NT2/D1 (cell line): ENCODE measurements at regions not wholly inside any gene's neighbourhood (a gene's known extent, or its start where the extent isn't known, plus 50 kb on each side); places are given as distances from the start of the nearest gene placed in this dataset.

Source experiments
- DNase-seq: peaks from one replicate; pipeline ENCODE4 v3.0.0-alpha.2; 2011; ENCODE audit warnings: low read depth, low spot score
- H3K27me3 ChIP-seq: 2 replicates; pipeline ENCODE4 v1.6.0; 2011; ENCODE audit warnings: mild to moderate bottlenecking; ENCODE audit not compliant: insufficient read length, insufficient read depth
- H3K36me3 ChIP-seq: 2 replicates; pipeline ENCODE4 v1.6.1; 2011; ENCODE audit warnings: mild to moderate bottlenecking, low read length, mixed read lengths; ENCODE audit not compliant: insufficient read depth, insufficient read length
- H3K4me1 ChIP-seq: 2 replicates; pipeline ENCODE4 v1.5.1; 2011; ENCODE audit not compliant: insufficient read depth, insufficient read length
- H3K4me3 ChIP-seq: 2 replicates; pipeline ENCODE4 v1.5.1; 2011; ENCODE audit warnings: low read depth; ENCODE audit not compliant: insufficient read length
- H3K9ac ChIP-seq: 2 replicates; pipeline ENCODE4 v1.6.0; 2011; ENCODE audit warnings: low read depth; ENCODE audit not compliant: insufficient read length
- H3K9me3 ChIP-seq: 2 replicates; pipeline ENCODE4 v1.5.1; 2011; ENCODE audit warnings: mild to moderate bottlenecking, low read length; ENCODE audit not compliant: insufficient read depth
- SUZ12 ChIP-seq: IDR thresholded peaks from 2 replicates; pipeline ENCODE4 v1.6.1; 2011; ENCODE audit not compliant: insufficient read length, insufficient read depth; ENCODE audit errors: extremely low read depth
- YY1 ChIP-seq: IDR thresholded peaks from 2 replicates; pipeline ENCODE4 v1.6.1; 2011; ENCODE audit not compliant: insufficient read length, insufficient read depth
- ZNF274 ChIP-seq: IDR thresholded peaks from 2 replicates; pipeline ENCODE4 v1.6.1; 2011; ENCODE audit warnings: mild to moderate bottlenecking, low read depth, low read length

DNA sequence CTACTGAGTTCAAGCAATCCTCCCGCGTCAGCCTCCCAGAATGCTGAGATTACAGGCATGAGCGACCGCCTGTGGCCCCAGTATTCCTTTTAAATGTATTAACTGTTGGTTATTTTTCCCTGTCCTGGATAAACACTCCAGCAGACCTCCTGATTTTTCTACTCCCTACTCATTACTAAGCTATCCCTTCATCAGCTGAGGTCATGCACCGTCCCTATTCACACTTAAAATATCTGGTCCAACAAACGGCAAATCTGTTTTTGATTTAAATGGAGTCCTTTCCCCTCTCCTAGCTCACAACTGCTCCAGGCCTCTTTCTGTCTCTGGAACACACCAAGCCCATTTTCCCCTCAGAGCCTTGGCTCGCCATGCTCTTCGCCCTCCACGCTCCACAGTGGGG, 1003.3 kb upstream of the TMEM132C start:
- Histone ChIP-seq H3K27me3 (no peaks in the 10 kb centered on the region), H3K4me3 (no peak overlapping the region), H3K4me1 (no peaks in the 10 kb centered on the region), H3K9me3 (no peaks in the 10 kb centered on the region; the same call in 1 of the 2 replicates), H3K36me3 (no peaks in the 10 kb centered on the region), H3K9ac (no peak overlapping the region)
- DNase-seq, result no peak
- TF ChIP-seq ZNF274, result no peak
- TF ChIP-seq SUZ12, result no peak
- no peak for TF ChIP-seq YY1

DNA sequence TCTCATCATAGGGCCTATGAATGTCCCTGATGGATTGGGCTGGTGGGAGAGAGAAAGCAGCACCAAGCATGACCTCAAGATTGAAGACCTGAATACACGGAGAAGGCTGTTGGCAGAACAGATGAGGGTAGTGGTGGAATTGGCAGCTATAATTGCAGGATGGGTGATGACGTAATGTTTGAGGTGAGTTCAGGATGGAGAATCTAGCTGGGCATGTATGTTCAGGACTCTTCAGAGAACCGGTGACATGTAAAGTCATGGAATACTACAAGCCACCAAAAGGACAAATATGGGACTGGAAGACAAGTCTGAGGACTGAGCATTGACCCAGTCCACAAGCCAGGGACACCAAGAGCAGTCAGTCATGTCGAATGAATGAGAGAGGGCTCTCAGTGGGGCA, 999.8 kb upstream of the TMEM132C start:
- no peak for DNase-seq
- Histone ChIP-seq H3K4me1 (no peaks in the 10 kb centered on the region), H3K4me3 (no peak overlapping the region), H3K27me3 (no peaks in the 10 kb centered on the region), H3K9me3 (no peaks in the 10 kb centered on the region), H3K36me3 (no peaks in the 10 kb centered on the region), H3K9ac (no peak overlapping the region)
- no peak for TF ChIP-seq ZNF274

DNA sequence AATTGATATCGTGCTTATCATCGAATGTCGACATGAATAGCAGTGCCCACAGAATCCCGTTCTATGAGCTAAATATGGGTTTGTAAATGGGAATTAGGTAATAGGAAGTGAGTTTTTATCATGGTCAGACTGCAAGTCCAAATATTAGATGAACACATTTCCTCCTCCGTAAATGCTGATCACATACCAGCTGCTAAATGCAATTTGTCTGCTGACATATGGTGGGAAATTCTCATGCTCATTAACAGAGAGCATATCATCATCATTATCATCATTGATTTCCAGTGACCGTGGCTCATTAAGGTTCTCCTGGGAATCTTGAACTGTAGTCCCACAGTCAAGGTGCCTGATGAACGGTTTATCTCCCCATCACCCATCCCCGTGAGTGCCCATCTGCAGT, 998.8 kb upstream of the TMEM132C start:
- no peaks in the 10 kb centered on the region for H3K9me3 ChIP-seq
- no peak for TF ChIP-seq YY1
- no peak for TF ChIP-seq ZNF274
- no peak for TF ChIP-seq SUZ12

DNA sequence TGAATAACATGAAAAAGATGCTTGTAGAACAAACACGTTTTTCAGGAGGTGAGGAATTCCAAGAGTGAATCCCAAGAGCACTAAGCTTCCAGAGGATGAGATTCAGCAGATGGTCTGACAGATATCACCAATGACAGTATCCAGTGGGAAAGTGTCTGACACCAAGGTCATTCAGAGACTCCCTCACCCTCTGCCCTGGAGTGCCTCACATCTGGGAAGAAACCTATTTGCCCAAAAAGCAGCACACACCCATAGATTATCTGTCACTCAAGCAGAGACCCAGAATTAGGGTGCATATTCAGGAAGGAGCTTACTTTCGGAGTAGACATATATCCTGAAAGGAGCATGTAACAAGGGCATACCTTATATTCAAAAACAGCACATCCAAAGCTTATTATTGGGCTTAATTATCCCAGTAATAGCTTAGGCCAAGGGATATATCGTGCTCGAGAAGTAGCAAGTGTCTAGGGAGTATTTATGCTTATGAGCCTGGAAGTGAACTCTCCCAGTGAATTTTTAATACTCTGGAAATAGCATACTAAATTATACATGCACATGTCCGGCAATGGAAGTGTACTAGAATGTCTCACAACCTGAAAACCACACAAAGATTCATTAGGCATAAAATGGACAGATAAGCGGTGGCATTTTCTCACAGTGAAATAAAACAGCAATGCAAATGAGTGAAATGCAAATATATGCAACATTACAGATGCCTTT, 998.1 kb upstream of the TMEM132C start:
- Histone ChIP-seq H3K9me3 (no peaks in the 10 kb centered on the region), H3K27me3 (no peaks in the 10 kb centered on the region), H3K4me1 (no peaks in the 10 kb centered on the region), H3K36me3 (no peaks in the 10 kb centered on the region), H3K9ac (no peak overlapping the region), H3K4me3 (no peak overlapping the region)
- TF ChIP-seq YY1, result no peak
- no peak for TF ChIP-seq SUZ12
- TF ChIP-seq ZNF274, result no peak
- DNase-seq, result no peak

More for the DNA sequence above, 998.8 kb upstream of the TMEM132C start:
- no peak overlapping the region for H3K4me3 ChIP-seq
- no peaks in the 10 kb centered on the region for H3K27me3 ChIP-seq
- no peaks in the 10 kb centered on the region for H3K4me1 ChIP-seq
- DNase-seq, result no peak
- H3K9ac ChIP-seq, result no peak overlapping the region
- no peaks in the 10 kb centered on the region for H3K36me3 ChIP-seq

DNA sequence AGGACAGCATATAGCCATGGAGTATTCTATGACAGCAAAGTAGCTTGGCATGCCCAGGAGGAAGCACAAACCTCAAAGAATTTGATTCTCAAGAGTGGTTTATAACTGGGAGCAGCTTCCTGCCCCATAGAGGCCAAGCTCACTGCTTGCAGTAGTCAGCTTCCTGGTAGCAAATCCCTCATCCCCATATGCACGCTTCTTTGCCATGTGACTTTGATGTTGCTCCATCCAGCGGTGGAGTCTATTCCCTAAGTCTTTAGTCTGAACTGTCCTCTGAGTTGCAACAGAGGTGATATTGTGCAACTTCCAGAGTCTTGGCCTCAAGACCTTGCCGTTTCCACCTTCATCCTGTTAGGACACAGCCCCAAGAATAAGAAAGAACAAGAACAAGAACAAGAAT, 996.8 kb upstream of the TMEM132C start:
- no peak overlapping the region for H3K9ac ChIP-seq
- no peaks in the 10 kb centered on the region for H3K9me3 ChIP-seq
- H3K4me3 ChIP-seq, result no peak overlapping the region
- H3K27me3 ChIP-seq, result no peaks in the 10 kb centered on the region
- DNase-seq, result no peak
- H3K36me3 ChIP-seq, result no peaks in the 10 kb centered on the region
- no peaks in the 10 kb centered on the region for H3K4me1 ChIP-seq
- TF ChIP-seq YY1, result no peak
- no peak for TF ChIP-seq SUZ12
- TF ChIP-seq ZNF274, result no peak

DNA sequence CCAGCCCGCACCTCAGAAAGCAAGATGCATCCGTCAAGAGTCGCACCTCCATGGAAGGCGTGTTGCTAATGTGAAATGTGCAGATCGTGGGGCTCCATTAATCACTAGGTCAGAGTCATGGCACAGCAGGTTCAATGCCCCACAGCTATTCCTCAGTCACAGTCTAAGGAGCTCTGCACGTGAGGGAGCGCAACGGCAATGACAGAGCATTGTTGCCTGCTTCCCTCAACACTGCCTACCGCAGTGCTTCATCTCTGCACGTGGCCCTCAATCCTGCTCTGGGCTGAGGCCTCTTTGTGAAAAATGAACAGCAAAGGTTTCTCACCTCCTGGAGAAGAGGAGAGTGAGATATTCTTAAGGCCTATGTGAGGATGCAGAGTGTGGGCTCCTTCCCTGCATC, 995.2 kb upstream of the TMEM132C start:
- no peaks in the 10 kb centered on the region for H3K27me3 ChIP-seq
- no peak for DNase-seq
- H3K4me1 ChIP-seq, result no peaks in the 10 kb centered on the region
- no peaks in the 10 kb centered on the region for H3K9me3 ChIP-seq
- no peak overlapping the region for H3K9ac ChIP-seq
- no peak overlapping the region for H3K4me3 ChIP-seq
- TF ChIP-seq YY1 (no peak), SUZ12 (no peak), ZNF274 (no peak)
- H3K36me3 ChIP-seq, result no peaks in the 10 kb centered on the region

DNA sequence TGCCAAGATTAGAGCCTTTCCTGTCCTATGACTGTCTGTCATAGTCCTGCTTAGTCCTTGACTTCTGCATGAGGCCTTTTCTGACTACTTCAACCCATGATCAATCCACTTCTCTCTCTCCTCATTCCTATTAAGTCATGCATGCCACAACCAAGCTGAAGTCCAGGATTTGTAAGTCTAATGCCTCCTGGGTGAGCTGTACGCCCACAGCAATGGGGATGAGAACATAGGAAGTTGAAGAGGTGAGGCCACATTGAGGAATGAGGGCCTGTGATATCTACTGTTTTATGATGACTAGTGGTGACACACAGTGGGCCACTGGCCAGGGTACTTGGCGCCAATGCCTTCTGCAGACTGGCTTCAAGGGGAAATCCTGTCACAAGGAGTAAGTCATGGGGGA, 994.1 kb upstream of the TMEM132C start:
- DNase-seq, result no peak
- no peak for TF ChIP-seq ZNF274
- no peak for TF ChIP-seq YY1
- TF ChIP-seq SUZ12, result no peak
- H3K9ac ChIP-seq, result no peak overlapping the region

More for the DNA sequence above, 994.1 kb upstream of the TMEM132C start:
- H3K36me3 ChIP-seq, result no peaks in the 10 kb centered on the region
- no peak overlapping the region for H3K4me3 ChIP-seq
- peaks cover 1% of the 10 kb centered on the region for H3K27me3 ChIP-seq
- no peaks in the 10 kb centered on the region for H3K9me3 ChIP-seq
- no peaks in the 10 kb centered on the region for H3K4me1 ChIP-seq
